ENCODE measurements at regions not wholly inside any gene's neighbourhood (a gene's known extent, or its start where the extent isn't known, plus 50 kb on each side); places are given as distances from the start of the nearest gene placed in this dataset.

DNA sequence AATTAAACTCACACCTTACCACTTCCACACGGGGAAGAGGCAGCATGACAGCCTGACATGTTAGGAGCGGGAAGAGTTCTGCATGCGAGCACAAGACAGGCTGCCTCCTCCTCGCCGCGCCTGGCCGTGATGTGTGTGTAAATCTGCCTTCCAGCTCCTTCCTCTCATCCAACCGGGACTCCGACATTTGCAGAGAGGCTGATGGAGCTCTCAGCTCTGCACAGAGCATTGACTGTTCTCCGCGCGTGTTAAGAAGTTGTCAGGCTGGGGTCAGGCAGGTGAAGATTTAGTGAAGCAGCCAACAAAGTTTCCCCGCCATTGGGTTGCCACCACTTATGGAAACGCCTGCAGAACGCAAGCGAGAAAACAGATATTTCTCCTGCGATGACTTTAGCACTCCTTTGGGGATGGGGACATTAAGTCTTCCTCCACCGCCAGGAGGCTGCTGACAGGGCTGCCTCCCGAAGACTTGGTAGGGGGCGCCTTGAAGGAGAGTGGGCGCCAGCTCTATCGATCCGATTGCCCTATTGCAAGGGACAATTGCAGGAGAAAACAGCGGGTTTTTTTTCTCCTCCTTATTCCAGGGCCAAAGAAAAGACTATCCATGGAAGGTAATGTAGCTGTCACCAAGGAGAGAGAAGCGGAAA lies 213.9 kb upstream of the TSHZ3 start:
- Histone ChIP-seq H2AFZ (no peak overlapping the region), H3K27ac (no peak overlapping the region), H3K4me3 (no peak overlapping the region), H3K36me3 (replicated peaks; ENCODE audit: insufficient read depth, low read depth) (no peaks in the 10 kb centered on the region), H3K4me2 (no peak overlapping the region), H4K20me1 (ENCODE audit: insufficient read depth, poor library complexity, severe bottlenecking) (no peaks in the 10 kb centered on the region), H3K9me3 (ENCODE audit: low read depth) (no peaks in the 10 kb centered on the region), H3K4me1 (ENCODE audit: insufficient read depth) (no peaks in the 10 kb centered on the region), H3K9me2 (replicated peaks; ENCODE audit: insufficient read depth) (no peaks in the 10 kb centered on the region), H3K79me2 (no peaks in the 10 kb centered on the region), H3K27me3 (no peaks in the 10 kb centered on the region)
- WGBS (ENCODE audit: low lambda C conversion rate, missing lambda C conversion rate) = 87% methylated on average over 25 of the region's 25 CpGs
- TF ChIP-seq EZH2 (IDR thresholded peaks at IDR 0.05; ENCODE audit: borderline replicate concordance) = no peak
- TF ChIP-seq, protein P1, sequence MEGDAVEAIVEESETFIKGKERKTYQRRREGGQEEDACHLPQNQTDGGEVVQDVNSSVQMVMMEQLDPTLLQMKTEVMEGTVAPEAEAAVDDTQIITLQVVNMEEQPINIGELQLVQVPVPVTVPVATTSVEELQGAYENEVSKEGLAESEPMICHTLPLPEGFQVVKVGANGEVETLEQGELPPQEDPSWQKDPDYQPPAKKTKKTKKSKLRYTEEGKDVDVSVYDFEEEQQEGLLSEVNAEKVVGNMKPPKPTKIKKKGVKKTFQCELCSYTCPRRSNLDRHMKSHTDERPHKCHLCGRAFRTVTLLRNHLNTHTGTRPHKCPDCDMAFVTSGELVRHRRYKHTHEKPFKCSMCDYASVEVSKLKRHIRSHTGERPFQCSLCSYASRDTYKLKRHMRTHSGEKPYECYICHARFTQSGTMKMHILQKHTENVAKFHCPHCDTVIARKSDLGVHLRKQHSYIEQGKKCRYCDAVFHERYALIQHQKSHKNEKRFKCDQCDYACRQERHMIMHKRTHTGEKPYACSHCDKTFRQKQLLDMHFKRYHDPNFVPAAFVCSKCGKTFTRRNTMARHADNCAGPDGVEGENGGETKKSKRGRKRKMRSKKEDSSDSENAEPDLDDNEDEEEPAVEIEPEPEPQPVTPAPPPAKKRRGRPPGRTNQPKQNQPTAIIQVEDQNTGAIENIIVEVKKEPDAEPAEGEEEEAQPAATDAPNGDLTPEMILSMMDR (IDR thresholded peaks at IDR 0.05; ENCODE audit: poor library complexity) = no peak
- TF ChIP-seq EZH2phosphoT487 (IDR thresholded peaks at IDR 0.05; ENCODE audit: low read depth, severe bottlenecking, unreplicated experiment) = no peak
- no peak for DNase-seq (ENCODE audit: low spot score)

- 90% methylated on average over 11 of the region's 11 CpGs for WGBS (ENCODE audit: low lambda C conversion rate, missing lambda C conversion rate)
- TF ChIP-seq, protein P1 (IDR thresholded peaks at IDR 0.05; ENCODE audit: poor library complexity) = no peak
- TF ChIP-seq EZH2phosphoT487 (IDR thresholded peaks at IDR 0.05; ENCODE audit: low read depth, severe bottlenecking, unreplicated experiment) (no peak), EZH2 (IDR thresholded peaks at IDR 0.05; ENCODE audit: borderline replicate concordance) (no peak)
- H2AFZ ChIP-seq = no peak overlapping the region
Observed at GRCh38 chr19:31567776-31568175, 218.5 kb upstream of the TSHZ3 start.

GRCh38 chr19:31568724-31569123 lies 219.5 kb upstream of the TSHZ3 start:
- Histone ChIP-seq H3K79me2 (no peaks in the 10 kb centered on the region), H3K27me3 (no peaks in the 10 kb centered on the region), H3K36me3 (replicated peaks; ENCODE audit: insufficient read depth, low read depth) (no peaks in the 10 kb centered on the region), H4K20me1 (ENCODE audit: insufficient read depth, poor library complexity, severe bottlenecking) (no peaks in the 10 kb centered on the region), H3K4me2 (no peak overlapping the region), H3K4me1 (ENCODE audit: insufficient read depth) (no peaks in the 10 kb centered on the region), H2AFZ (no peak overlapping the region), H3K27ac (no peak overlapping the region), H3K9me3 (ENCODE audit: low read depth) (no peaks in the 10 kb centered on the region), H3K4me3 (no peak overlapping the region), H3K9me2 (replicated peaks; ENCODE audit: insufficient read depth) (no peaks in the 10 kb centered on the region)
- no peak for DNase-seq (ENCODE audit: low spot score)
- no peak for TF ChIP-seq EZH2phosphoT487 (IDR thresholded peaks at IDR 0.05; ENCODE audit: low read depth, severe bottlenecking, unreplicated experiment)
- TF ChIP-seq, protein P1 (IDR thresholded peaks at IDR 0.05; ENCODE audit: poor library complexity) = no peak
- TF ChIP-seq EZH2 (IDR thresholded peaks at IDR 0.05; ENCODE audit: borderline replicate concordance) = no peak
- WGBS (ENCODE audit: low lambda C conversion rate, missing lambda C conversion rate) = 91% methylated on average over 6 of the region's 6 CpGs

More at GRCh38 chr19:31567776-31568175, 218.5 kb upstream of the TSHZ3 start:
- no peaks in the 10 kb centered on the region for H3K4me1 ChIP-seq (ENCODE audit: insufficient read depth)
- H3K79me2 ChIP-seq = no peaks in the 10 kb centered on the region
- H3K4me2 ChIP-seq = no peak overlapping the region
- H3K9me3 ChIP-seq (ENCODE audit: low read depth) = no peaks in the 10 kb centered on the region
- H3K4me3 ChIP-seq = no peak overlapping the region
- H3K27ac ChIP-seq = no peak overlapping the region
- no peaks in the 10 kb centered on the region for H4K20me1 ChIP-seq (ENCODE audit: insufficient read depth, poor library complexity, severe bottlenecking)
- H3K36me3 ChIP-seq (replicated peaks; ENCODE audit: insufficient read depth, low read depth) = no peaks in the 10 kb centered on the region
- no peaks in the 10 kb centered on the region for H3K9me2 ChIP-seq (replicated peaks; ENCODE audit: insufficient read depth)
- H3K27me3 ChIP-seq = no peaks in the 10 kb centered on the region
- DNase-seq (ENCODE audit: low spot score) = no peak
